ENCODE measurements at regions not wholly inside any gene's neighbourhood (a gene's known extent, or its start where the extent isn't known, plus 50 kb on each side); places are given as distances from the start of the nearest gene placed in this dataset.

- no peak for TF ChIP-seq CTCF (IDR thresholded peaks at IDR 0.05)
- TF ChIP-seq POLR2A (IDR thresholded peaks at IDR 0.05): no peak
Observed at GRCh38 chr4:174056959-174057358, 226.5 kb downstream of the FBXO8 start.

Data from right lobe of liver (tissue), 4 donors.